HCT116 (cell line): ENCODE measurements at regions not wholly inside any gene's neighbourhood (a gene's known extent, or its start where the extent isn't known, plus 50 kb on each side); places are given as distances from the start of the nearest gene placed in this dataset.
A peak's percentile ranks its signal among the peaks of the same experiment; 100 is the strongest.

Experiments used
- ATAC-seq: fragments of 200-7000 bp; cut with Tn5 transposase; 2 replicates; pipeline ENCODE4 v1.9.1; 2020; ENCODE audit warnings: mild to moderate bottlenecking, moderate library complexity
- BruUV-seq: library from RNA; stranded (reverse); fragments of 400-500 nt; replicated peaks from 2 replicates; lab custom pipeline; 2021; lab: Mats Ljungman, UMichigan
- CTCF ChIA-PET: fragments of 300-600 bp; sonication (Branson Sonifier 250); formaldehyde crosslinking; loops from one replicate; lab custom pipeline; 2021; ENCODE audit warnings: antibody characterized with exemption; lab: Charles Lee
- POLR2A ChIA-PET: fragments of 300-600, 350-600 bp; sonication (Branson Sonifier 250); formaldehyde crosslinking; loops from one replicate; lab custom pipeline; 2021; ENCODE audit warnings: antibody characterized with exemption; lab: Charles Lee
- RAD21 ChIA-PET, 2 experiments: fragments of 300-600 bp; sonication (Branson Sonifier 250); formaldehyde crosslinking; loops; one replicate each; lab custom pipeline; 2023; ENCODE audit warnings: low total read pairs in 2 of 2; ENCODE audit not compliant: uncharacterized antibody in 2 of 2, unreplicated experiment in 2 of 2, low non-redundant PET in 1 of 2; lab: Charles Lee
- DNase-seq: peaks from one replicate; pipeline ENCODE4 v3.0.0-alpha.2; 2010; ENCODE audit warnings: low read depth, low spot score
- H2AFZ ChIP-seq: fragments of 200-600 bp; shearing (Covaris generic), sonication (generic); 2 replicates; pipeline ENCODE4 v1.6.1; 2017; ENCODE audit warnings: low read depth, mixed run types, mixed read lengths, antibody characterized with exemption, low read length; ENCODE audit not compliant: poor library complexity, severe bottlenecking
- H3K27ac ChIP-seq: 2 replicates; pipeline ENCODE4 v1.5.1; 2012; ENCODE audit warnings: low read depth, low read length
- H3K27me3 ChIP-seq: fragments of 200-600 bp; sonication (generic); 2 replicates; pipeline ENCODE4 v1.6.1; 2016; ENCODE audit warnings: mixed run types, low read length, mixed read lengths; ENCODE audit not compliant: insufficient read depth
- H3K36me3 ChIP-seq, 2 experiments: fragments of 200-500 bp in 1 of 2; fragments of 200-600 bp in 1 of 2; sonication (Bioruptor generic) in 1 of 2; sonication (generic) in 1 of 2; 2 replicates each; pipeline versions ENCODE4 v1.5.1 to v1.6.1; 2014 to 2016; ENCODE audit warnings: low read length in 2 of 2, inconsistent platforms in 1 of 2, mixed read lengths in 1 of 2, mixed run types in 1 of 2; ENCODE audit not compliant: insufficient read depth in 2 of 2, control insufficient read depth in 1 of 2
- H3K4me1 ChIP-seq, 2 experiments: fragments of 200-600 bp in 1 of 2; sonication (generic) in 1 of 2; 2 replicates each; pipeline versions ENCODE4 v1.5.1 to v1.6.1; 2012 to 2017; ENCODE audit warnings: low read length in 2 of 2, inconsistent platforms in 1 of 2, mild to moderate bottlenecking in 1 of 2, mixed read lengths in 1 of 2, mixed run types in 1 of 2, moderate library complexity in 1 of 2; ENCODE audit not compliant: insufficient read depth in 2 of 2, control insufficient read depth in 1 of 2
- H3K4me2 ChIP-seq: fragments of 200-600 bp; sonication (generic); 2 replicates; pipeline ENCODE4 v1.6.1; 2017; ENCODE audit warnings: mixed run types, low read length, mixed read lengths
- H3K4me3 ChIP-seq, 2 experiments: fragments of 200-600 bp in 1 of 2; sonication (generic) in 1 of 2; replicated peaks in 1 of 2; 2 replicates each; pipeline ENCODE4 v1.5.1; 2011 to 2016; ENCODE audit warnings: low read length in 2 of 2, control low read depth in 1 of 2, low read depth in 1 of 2, mild to moderate bottlenecking in 1 of 2, mixed read lengths in 1 of 2, mixed run types in 1 of 2
- H3K79me2 ChIP-seq: fragments of 200-600 bp; sonication (generic); 2 replicates; pipeline ENCODE4 v1.6.1; 2017; ENCODE audit warnings: mild to moderate bottlenecking, mixed run types, low read length, moderate library complexity, mixed read lengths; ENCODE audit not compliant: insufficient read depth
- H3K9ac ChIP-seq: fragments of 200-600 bp; sonication (generic); 2 replicates; pipeline ENCODE4 v1.6.1; 2016; ENCODE audit warnings: low read length, mixed read lengths
- H3K9me2 ChIP-seq: fragments of 200-600 bp; sonication (generic), shearing (Covaris generic); 2 replicates; pipeline ENCODE4 v1.6.1; 2017; ENCODE audit warnings: mixed run types, mild to moderate bottlenecking, moderate library complexity; ENCODE audit not compliant: insufficient read depth
- H3K9me3 ChIP-seq, 2 experiments: fragments of 200-500 bp in 1 of 2; fragments of 200-600 bp in 1 of 2; sonication (Bioruptor generic) in 1 of 2; sonication (generic) in 1 of 2; 2 replicates each; pipeline ENCODE4 v1.6.1; 2014 to 2017; ENCODE audit warnings: low read length in 2 of 2, mixed read lengths in 2 of 2, inconsistent platforms in 1 of 2, low read depth in 1 of 2, mild to moderate bottlenecking in 1 of 2, mixed run types in 1 of 2, moderate library complexity in 1 of 2; ENCODE audit not compliant: control insufficient read depth in 1 of 2, insufficient read depth in 1 of 2
- H4K20me1 ChIP-seq: fragments of 200-600 bp; sonication (generic), shearing (Covaris generic); 2 replicates; pipeline ENCODE4 v1.6.1; 2017; ENCODE audit warnings: mixed run types, mild to moderate bottlenecking, moderate library complexity; ENCODE audit not compliant: insufficient read depth
- CBX3 ChIP-seq: IDR thresholded peaks from 2 replicates; pipeline ENCODE4 v1.6.1; 2012; ENCODE audit warnings: low read depth
- CTCF ChIP-seq, 3 experiments: fragments of 200-600 bp in 1 of 3; sonication (generic) in 1 of 3; IDR thresholded peaks in 2 of 3; conservative IDR thresholded peaks in 1 of 3; 2 replicates each; pipeline ENCODE4 v1.5.1; 2012 to 2017; ENCODE audit warnings: low read depth in 2 of 3, low read length in 2 of 3, antibody characterized with exemption in 1 of 3, borderline replicate concordance in 1 of 3, control low read depth in 1 of 3, mild to moderate bottlenecking in 1 of 3, mixed read lengths in 1 of 3, mixed run types in 1 of 3, moderate library complexity in 1 of 3; ENCODE audit not compliant: insufficient read depth in 1 of 3
- ELF1 ChIP-seq: IDR thresholded peaks from 2 replicates; pipeline ENCODE4 v1.6.1; 2012; ENCODE audit warnings: low read depth, borderline replicate concordance
- EZH2phosphoT487 ChIP-seq: fragments of 200-600 bp; IDR thresholded peaks from 2 replicates; pipeline ENCODE4 v1.6.1; 2018; ENCODE audit warnings: antibody characterized with exemption, borderline replicate concordance
- FOSL1 ChIP-seq: IDR thresholded peaks from 2 replicates; pipeline ENCODE4 v1.6.1; 2012; ENCODE audit warnings: low read depth
- JUND ChIP-seq: IDR thresholded peaks from 2 replicates; pipeline ENCODE4 v1.6.1; 2012
- MAX ChIP-seq: IDR thresholded peaks from 2 replicates; pipeline ENCODE4 v1.6.1; 2012
- POLR2A ChIP-seq: IDR thresholded peaks from 2 replicates; pipeline ENCODE4 v1.7.0; 2011; ENCODE audit warnings: borderline replicate concordance; ENCODE audit not compliant: insufficient read depth, insufficient read length; ENCODE audit errors: extremely low read depth
- RAD21 ChIP-seq: IDR thresholded peaks from 2 replicates; pipeline ENCODE4 v1.6.1; 2012; ENCODE audit warnings: low read depth, mild to moderate bottlenecking
- SIN3A ChIP-seq: IDR thresholded peaks from 2 replicates; pipeline ENCODE4 v1.6.1; 2012; ENCODE audit warnings: low read depth
- SP1 ChIP-seq: IDR thresholded peaks from 2 replicates; pipeline ENCODE4 v1.6.1; 2012; ENCODE audit warnings: low read depth
- SRF ChIP-seq: IDR thresholded peaks from 2 replicates; pipeline ENCODE4 v1.6.1; 2012; ENCODE audit warnings: low read depth
- TCF7L2 ChIP-seq: IDR thresholded peaks from 2 replicates; pipeline ENCODE4 v1.7.0; 2011; ENCODE audit warnings: borderline replicate concordance, inconsistent platforms; ENCODE audit not compliant: insufficient read depth, insufficient read length; ENCODE audit errors: extremely low read depth
- YY1 ChIP-seq: IDR thresholded peaks from 2 replicates; pipeline ENCODE4 v1.6.1; 2011; ENCODE audit warnings: low read length, low read depth, moderate library complexity, mild to moderate bottlenecking; ENCODE audit not compliant: insufficient replicate concordance; ENCODE audit errors: extremely low read depth
- ZFX ChIP-seq: fragments of 450-650 bp; IDR thresholded peaks from 2 replicates; pipeline ENCODE4 v1.6.1; 2017
- intact Hi-C: fragments of 100-400 bp; cut with micrococcal nuclease; formaldehyde crosslinking; loops from 2 replicates; pipeline ENCODE4 v1.10.0; 2022
- TF ChIP-seq, protein P1 (sequence below): IDR thresholded peaks from 2 replicates; pipeline ENCODE4 v1.6.1; 2011; ENCODE audit warnings: mild to moderate bottlenecking, low read length, moderate library complexity; ENCODE audit not compliant: insufficient replicate concordance; ENCODE audit errors: extremely low read depth
- TF ChIP-seq, protein P2 (sequence below): IDR thresholded peaks from 2 replicates; pipeline ENCODE4 v1.6.1; 2012
- TF ChIP-seq, protein P3 (sequence below): IDR thresholded peaks from 2 replicates; pipeline ENCODE4 v1.6.1; 2012; ENCODE audit warnings: low read depth

DNA sequence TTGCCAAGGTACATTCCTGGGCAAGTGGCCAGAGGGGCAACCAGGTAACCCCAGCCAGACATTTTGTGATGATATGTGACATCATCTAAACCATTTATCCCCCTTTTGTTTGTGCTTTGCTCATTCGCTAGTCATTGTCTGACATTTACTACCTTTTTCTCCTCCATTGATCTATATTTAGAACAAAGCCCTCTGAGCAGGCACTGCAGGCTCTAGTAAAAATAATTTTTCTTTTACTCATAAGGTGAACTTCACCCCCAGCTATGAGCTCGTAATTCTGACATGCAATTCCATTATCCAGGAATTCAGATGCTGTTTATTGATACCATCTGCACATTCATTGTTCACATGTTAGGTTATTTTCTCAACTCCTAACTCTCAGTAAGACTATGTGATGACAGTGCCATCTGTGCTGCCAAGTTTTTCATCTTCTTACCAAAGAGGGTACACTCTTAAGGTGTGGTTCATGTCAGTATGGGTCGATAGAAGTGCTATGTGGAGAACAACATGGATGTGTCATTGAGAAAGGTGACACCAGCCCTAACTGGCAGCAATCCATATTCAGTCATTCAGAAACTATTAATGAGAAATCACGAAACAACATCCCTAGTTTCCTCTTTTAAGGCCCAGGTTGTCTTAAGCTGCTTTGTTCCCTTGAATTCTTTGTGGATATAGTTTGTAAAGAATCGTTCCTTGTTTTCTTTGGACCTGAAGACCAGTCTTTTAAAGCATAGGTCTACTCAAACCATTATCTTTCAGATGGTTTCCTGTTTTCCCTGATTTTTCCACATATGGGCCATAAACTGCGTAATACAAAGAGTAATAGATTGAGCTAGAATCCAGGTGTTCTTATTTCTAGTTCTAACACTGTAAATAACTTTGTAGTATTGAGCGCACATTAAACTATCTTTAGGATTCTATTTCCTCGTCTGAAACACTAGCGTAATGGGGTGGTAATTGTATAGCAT, 978.1 kb upstream of the CDH2 start:
- Histone ChIP-seq H3K36me3 (no peaks in the 10 kb centered on the region), H3K9me2 (no peaks in the 10 kb centered on the region), H3K9me3 (no peaks in the 10 kb centered on the region), H3K27me3 (no peaks in the 10 kb centered on the region), H3K9ac (peak overlapping the region; percentile 16), H3K4me3 (peak overlapping the region in 1 of 2 experiments; percentile 7; a peak in 1 of 4 replicates), H3K79me2 (no peaks in the 10 kb centered on the region), H3K4me1 (peaks cover 28 to 53% of the 10 kb centered on the region in 2 experiments), H4K20me1 (no peaks in the 10 kb centered on the region), H2AFZ (no peak overlapping the region), H3K4me2 (peak overlapping the region; percentile 66), H3K27ac (peak overlapping the region; percentile 60; the same call in 1 of the 2 replicates)
- CTCF ChIA-PET, result no interaction called here
- ATAC-seq (peak; percentile 74), DNase-seq (peak; percentile 66)
- intact Hi-C loops, result no loop called here
- RAD21 ChIA-PET, result no interaction called here
- POLR2A ChIA-PET, result interaction anchor here (1.6 kb wide), 1 partner anchor 10 kb away, joined by 4 read pairs; no protein-coding TSS in a partner anchor
- no TSS peak for BruUV-seq
- TF ChIP-seq ZFX, result no peak
- TF ChIP-seq JUND, result peak; percentile 65
- TF ChIP-seq CBX3, result no peak
- no peak for TF ChIP-seq EZH2phosphoT487
- no peak for TF ChIP-seq RAD21
- TF ChIP-seq, protein P1, sequence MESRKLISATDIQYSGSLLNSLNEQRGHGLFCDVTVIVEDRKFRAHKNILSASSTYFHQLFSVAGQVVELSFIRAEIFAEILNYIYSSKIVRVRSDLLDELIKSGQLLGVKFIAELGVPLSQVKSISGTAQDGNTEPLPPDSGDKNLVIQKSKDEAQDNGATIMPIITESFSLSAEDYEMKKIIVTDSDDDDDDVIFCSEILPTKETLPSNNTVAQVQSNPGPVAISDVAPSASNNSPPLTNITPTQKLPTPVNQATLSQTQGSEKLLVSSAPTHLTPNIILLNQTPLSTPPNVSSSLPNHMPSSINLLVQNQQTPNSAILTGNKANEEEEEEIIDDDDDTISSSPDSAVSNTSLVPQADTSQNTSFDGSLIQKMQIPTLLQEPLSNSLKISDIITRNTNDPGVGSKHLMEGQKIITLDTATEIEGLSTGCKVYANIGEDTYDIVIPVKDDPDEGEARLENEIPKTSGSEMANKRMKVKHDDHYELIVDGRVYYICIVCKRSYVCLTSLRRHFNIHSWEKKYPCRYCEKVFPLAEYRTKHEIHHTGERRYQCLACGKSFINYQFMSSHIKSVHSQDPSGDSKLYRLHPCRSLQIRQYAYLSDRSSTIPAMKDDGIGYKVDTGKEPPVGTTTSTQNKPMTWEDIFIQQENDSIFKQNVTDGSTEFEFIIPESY, result no peak
- no peak; the same call in none of the 2 replicates for TF ChIP-seq SRF
- TF ChIP-seq ELF1, result no peak
- TF ChIP-seq POLR2A, result no peak
- peak; percentile 28; the same call in 1 of the 2 replicates for TF ChIP-seq MAX
- no peak for TF ChIP-seq SIN3A
- TF ChIP-seq YY1, result peak; percentile 3
- TF ChIP-seq TCF7L2, result peak; percentile 82
- TF ChIP-seq CTCF (IDR thresholded peaks at IDR 0.05 in 2 of 3, conservative IDR thresholded peaks at IDR 0.05 in 1 of 3; ENCODE audit: borderline replicate concordance in 1 of 3, insufficient read depth in 1 of 3, low read depth in 2 of 3, low read length in 2 of 3), result no peak
- no peak; the same call in none of the 2 replicates for TF ChIP-seq FOSL1
- TF ChIP-seq, protein P2, sequence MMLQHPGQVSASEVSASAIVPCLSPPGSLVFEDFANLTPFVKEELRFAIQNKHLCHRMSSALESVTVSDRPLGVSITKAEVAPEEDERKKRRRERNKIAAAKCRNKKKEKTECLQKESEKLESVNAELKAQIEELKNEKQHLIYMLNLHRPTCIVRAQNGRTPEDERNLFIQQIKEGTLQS, result 0 out of 2 replicates have a peak, but pooled peaks have one; percentile 9
- peak; percentile 47 for TF ChIP-seq SP1
- TF ChIP-seq, protein P3, sequence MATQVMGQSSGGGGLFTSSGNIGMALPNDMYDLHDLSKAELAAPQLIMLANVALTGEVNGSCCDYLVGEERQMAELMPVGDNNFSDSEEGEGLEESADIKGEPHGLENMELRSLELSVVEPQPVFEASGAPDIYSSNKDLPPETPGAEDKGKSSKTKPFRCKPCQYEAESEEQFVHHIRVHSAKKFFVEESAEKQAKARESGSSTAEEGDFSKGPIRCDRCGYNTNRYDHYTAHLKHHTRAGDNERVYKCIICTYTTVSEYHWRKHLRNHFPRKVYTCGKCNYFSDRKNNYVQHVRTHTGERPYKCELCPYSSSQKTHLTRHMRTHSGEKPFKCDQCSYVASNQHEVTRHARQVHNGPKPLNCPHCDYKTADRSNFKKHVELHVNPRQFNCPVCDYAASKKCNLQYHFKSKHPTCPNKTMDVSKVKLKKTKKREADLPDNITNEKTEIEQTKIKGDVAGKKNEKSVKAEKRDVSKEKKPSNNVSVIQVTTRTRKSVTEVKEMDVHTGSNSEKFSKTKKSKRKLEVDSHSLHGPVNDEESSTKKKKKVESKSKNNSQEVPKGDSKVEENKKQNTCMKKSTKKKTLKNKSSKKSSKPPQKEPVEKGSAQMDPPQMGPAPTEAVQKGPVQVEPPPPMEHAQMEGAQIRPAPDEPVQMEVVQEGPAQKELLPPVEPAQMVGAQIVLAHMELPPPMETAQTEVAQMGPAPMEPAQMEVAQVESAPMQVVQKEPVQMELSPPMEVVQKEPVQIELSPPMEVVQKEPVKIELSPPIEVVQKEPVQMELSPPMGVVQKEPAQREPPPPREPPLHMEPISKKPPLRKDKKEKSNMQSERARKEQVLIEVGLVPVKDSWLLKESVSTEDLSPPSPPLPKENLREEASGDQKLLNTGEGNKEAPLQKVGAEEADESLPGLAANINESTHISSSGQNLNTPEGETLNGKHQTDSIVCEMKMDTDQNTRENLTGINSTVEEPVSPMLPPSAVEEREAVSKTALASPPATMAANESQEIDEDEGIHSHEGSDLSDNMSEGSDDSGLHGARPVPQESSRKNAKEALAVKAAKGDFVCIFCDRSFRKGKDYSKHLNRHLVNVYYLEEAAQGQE, result no peak
